ENCODE measurements at regions not wholly inside any gene's neighbourhood (a gene's known extent, or its start where the extent isn't known, plus 50 kb on each side); places are given as distances from the start of the nearest gene placed in this dataset.

- Histone ChIP-seq H3K4me2 (ENCODE audit: unreplicated experiment) (no peak overlapping the region), H3K79me2 (ENCODE audit: insufficient read depth) (no peaks in the 10 kb centered on the region), H3K4me1 (ENCODE audit: insufficient read depth) (no peaks in the 10 kb centered on the region), H3K4me3 (no peak overlapping the region), H3K27me3 (replicated peaks; ENCODE audit: insufficient read depth) (no peaks in the 10 kb centered on the region), H3F3A (ENCODE audit: insufficient read depth) (no peaks in the 10 kb centered on the region), H3K9me2 (ENCODE audit: insufficient read depth) (no peaks in the 10 kb centered on the region), H2AFZ (no peak overlapping the region), H3K9ac (no peak overlapping the region), H4K20me1 (ENCODE audit: insufficient read depth) (no peaks in the 10 kb centered on the region), H3K27ac (no peak overlapping the region), H3K9me3 (ENCODE audit: low read depth) (no peaks in the 10 kb centered on the region), H3K36me3 (ENCODE audit: low read depth) (no peaks in the 10 kb centered on the region)
- in situ Hi-C loops (cut with MboI) = no loop called here
- DNase-seq = no peak
- TF ChIP-seq EZH2 (IDR thresholded peaks at IDR 0.05; ENCODE audit: insufficient read depth, poor library complexity, severe bottlenecking) (no peak), EZH2phosphoT487 (IDR thresholded peaks at IDR 0.05; ENCODE audit: insufficient read depth, low read depth) (no peak)
- WGBS, 2 experiments (ENCODE audit: low coverage in 1 of 2, low lambda C conversion rate in 2 of 2, missing lambda C conversion rate in 2 of 2) = 19 to 24% methylated on average over 5 of the region's 5 CpGs
Measured at GRCh38 chr14:28280530-28280929, 486.1 kb upstream of the FOXG1 start.

GRCh38 chr14:28280997-28281598 is 485.5 kb upstream of the FOXG1 start:
- H3K9me2 ChIP-seq (ENCODE audit: insufficient read depth) = no peaks in the 10 kb centered on the region
- in situ Hi-C loops (cut with MboI) = no loop called here
- TF ChIP-seq EZH2phosphoT487 (IDR thresholded peaks at IDR 0.05; ENCODE audit: insufficient read depth, low read depth) = no peak
- TF ChIP-seq EZH2 (IDR thresholded peaks at IDR 0.05; ENCODE audit: insufficient read depth, poor library complexity, severe bottlenecking) = no peak
- H3K9me3 ChIP-seq (ENCODE audit: low read depth) = no peaks in the 10 kb centered on the region
- H3K4me1 ChIP-seq (ENCODE audit: insufficient read depth) = no peaks in the 10 kb centered on the region
- 53 to 59% methylated on average over 2 of the region's 2 CpGs for WGBS, 2 experiments (ENCODE audit: low coverage in 1 of 2, low lambda C conversion rate in 2 of 2, missing lambda C conversion rate in 2 of 2)
- no peaks in the 10 kb centered on the region for H4K20me1 ChIP-seq (ENCODE audit: insufficient read depth)
- H3K27me3 ChIP-seq (replicated peaks; ENCODE audit: insufficient read depth) = no peaks in the 10 kb centered on the region
- H3F3A ChIP-seq (ENCODE audit: insufficient read depth) = no peaks in the 10 kb centered on the region
- no peak overlapping the region for H3K27ac ChIP-seq
- DNase-seq = no peak
- H3K9ac ChIP-seq = no peak overlapping the region
- H3K4me3 ChIP-seq = no peak overlapping the region
- no peak overlapping the region for H2AFZ ChIP-seq
- no peaks in the 10 kb centered on the region for H3K79me2 ChIP-seq (ENCODE audit: insufficient read depth)
- H3K36me3 ChIP-seq (ENCODE audit: low read depth) = no peaks in the 10 kb centered on the region
- no peak overlapping the region for H3K4me2 ChIP-seq (ENCODE audit: unreplicated experiment)

- H3F3A ChIP-seq (ENCODE audit: insufficient read depth) = no peaks in the 10 kb centered on the region
- no peak overlapping the region for H3K27ac ChIP-seq
- H2AFZ ChIP-seq = no peak overlapping the region
- H3K9me2 ChIP-seq (ENCODE audit: insufficient read depth) = no peaks in the 10 kb centered on the region
- H3K79me2 ChIP-seq (ENCODE audit: insufficient read depth) = no peaks in the 10 kb centered on the region
- in situ Hi-C loops (cut with MboI) = no loop called here
- no peak overlapping the region for H3K4me2 ChIP-seq (ENCODE audit: unreplicated experiment)
- H3K27me3 ChIP-seq (replicated peaks; ENCODE audit: insufficient read depth) = no peaks in the 10 kb centered on the region
- no peak overlapping the region for H3K9ac ChIP-seq
- H4K20me1 ChIP-seq (ENCODE audit: insufficient read depth) = no peaks in the 10 kb centered on the region
- no peaks in the 10 kb centered on the region for H3K36me3 ChIP-seq (ENCODE audit: low read depth)
- 9 to 10% methylated on average over 6 of the region's 6 CpGs for WGBS, 2 experiments (ENCODE audit: low coverage in 1 of 2, low lambda C conversion rate in 2 of 2, missing lambda C conversion rate in 2 of 2)
- DNase-seq = no peak
- H3K4me1 ChIP-seq (ENCODE audit: insufficient read depth) = no peaks in the 10 kb centered on the region
- H3K9me3 ChIP-seq (ENCODE audit: low read depth) = no peaks in the 10 kb centered on the region
- no peak for TF ChIP-seq EZH2phosphoT487 (IDR thresholded peaks at IDR 0.05; ENCODE audit: insufficient read depth, low read depth)
- no peak for TF ChIP-seq EZH2 (IDR thresholded peaks at IDR 0.05; ENCODE audit: insufficient read depth, poor library complexity, severe bottlenecking)
- H3K4me3 ChIP-seq = no peak overlapping the region
Measured at GRCh38 chr14:28284546-28285300, 481.9 kb upstream of the FOXG1 start.

GRCh38 chr14:28294834-28295440 is 471.6 kb upstream of the FOXG1 start:
- H3K36me3 ChIP-seq (ENCODE audit: low read depth) = no peaks in the 10 kb centered on the region
- no peak for TF ChIP-seq EZH2phosphoT487 (IDR thresholded peaks at IDR 0.05; ENCODE audit: insufficient read depth, low read depth)
- no peak for TF ChIP-seq EZH2 (IDR thresholded peaks at IDR 0.05; ENCODE audit: insufficient read depth, poor library complexity, severe bottlenecking)
- peak; percentile 2 for DNase-seq
- H3K27ac ChIP-seq = no peak overlapping the region
- in situ Hi-C loops (cut with MboI) = no loop called here
- no peak overlapping the region for H2AFZ ChIP-seq
- no peaks in the 10 kb centered on the region for H4K20me1 ChIP-seq (ENCODE audit: insufficient read depth)
- H3K9ac ChIP-seq = no peak overlapping the region
- H3F3A ChIP-seq (ENCODE audit: insufficient read depth) = no peaks in the 10 kb centered on the region
- H3K4me3 ChIP-seq = no peak overlapping the region
- no peaks in the 10 kb centered on the region for H3K9me2 ChIP-seq (ENCODE audit: insufficient read depth)
- H3K9me3 ChIP-seq (ENCODE audit: low read depth) = no peaks in the 10 kb centered on the region
- H3K4me1 ChIP-seq (ENCODE audit: insufficient read depth) = no peaks in the 10 kb centered on the region
- H3K4me2 ChIP-seq (ENCODE audit: unreplicated experiment) = no peak overlapping the region
- WGBS, 2 experiments (ENCODE audit: low coverage in 1 of 2, low lambda C conversion rate in 2 of 2, missing lambda C conversion rate in 2 of 2) = 16% methylated on average over 6 of the region's 6 CpGs
- H3K27me3 ChIP-seq (replicated peaks; ENCODE audit: insufficient read depth) = no peaks in the 10 kb centered on the region
- H3K79me2 ChIP-seq (ENCODE audit: insufficient read depth) = no peaks in the 10 kb centered on the region
